ENCODE measurements at regions not wholly inside any gene's neighbourhood (a gene's known extent, or its start where the extent isn't known, plus 50 kb on each side); places are given as distances from the start of the nearest gene placed in this dataset.

DNA sequence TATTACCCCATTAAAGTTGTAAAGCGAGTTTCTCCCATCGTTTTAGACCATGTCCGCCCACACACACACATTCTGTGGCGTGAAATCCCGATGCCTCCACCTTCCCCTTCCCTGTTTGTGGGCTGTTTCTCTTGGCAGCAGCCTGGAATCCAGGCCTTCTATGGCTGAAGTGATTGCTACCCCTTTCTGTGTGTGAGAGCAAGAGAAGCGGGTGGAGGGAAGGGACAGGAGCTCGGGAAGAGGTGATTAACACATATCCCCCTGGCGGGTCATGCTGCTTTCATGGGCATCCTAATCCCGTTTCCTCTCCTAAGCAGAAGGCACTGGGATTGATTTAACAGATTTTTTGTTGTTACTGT, 283.8 kb upstream of the RGMA start:
- WGBS (ENCODE audit: low lambda C conversion rate) = 26% methylated on average over 9 of the region's 9 CpGs
- no peak overlapping the region for H2AFZ ChIP-seq (ENCODE audit: low read depth)
- ChIA-PET POLR2A (no interaction called here), CTCF (no interaction called here)
- H3K9ac ChIP-seq = no peak overlapping the region
- DNase-seq = no peak
- H3K4me3 ChIP-seq (ENCODE audit: low read depth in 2 of 2, low read length in 1 of 2) = no peak overlapping the region
- H3K9me2 ChIP-seq = no peaks in the 10 kb centered on the region
- H3K36me3 ChIP-seq (replicated peaks in 1 of 2; ENCODE audit: control insufficient read depth in 1 of 2, insufficient read depth in 2 of 2, low read length in 1 of 2) = no peaks in the 10 kb centered on the region
- H3K9me3 ChIP-seq = peaks cover 3% of the 10 kb centered on the region; the same call in 1 of the 2 replicates
- H3K4me1 ChIP-seq (ENCODE audit: control insufficient read depth in 1 of 2, insufficient read depth in 2 of 2, low read depth in 1 of 2, low read length in 1 of 2) = no peaks in the 10 kb centered on the region
- TF ChIP-seq, protein P1, sequence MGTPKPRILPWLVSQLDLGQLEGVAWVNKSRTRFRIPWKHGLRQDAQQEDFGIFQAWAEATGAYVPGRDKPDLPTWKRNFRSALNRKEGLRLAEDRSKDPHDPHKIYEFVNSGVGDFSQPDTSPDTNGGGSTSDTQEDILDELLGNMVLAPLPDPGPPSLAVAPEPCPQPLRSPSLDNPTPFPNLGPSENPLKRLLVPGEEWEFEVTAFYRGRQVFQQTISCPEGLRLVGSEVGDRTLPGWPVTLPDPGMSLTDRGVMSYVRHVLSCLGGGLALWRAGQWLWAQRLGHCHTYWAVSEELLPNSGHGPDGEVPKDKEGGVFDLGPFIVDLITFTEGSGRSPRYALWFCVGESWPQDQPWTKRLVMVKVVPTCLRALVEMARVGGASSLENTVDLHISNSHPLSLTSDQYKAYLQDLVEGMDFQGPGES (IDR thresholded peaks at IDR 0.05; ENCODE audit: low read depth, low read length) = no peak
- TF ChIP-seq, protein P2, sequence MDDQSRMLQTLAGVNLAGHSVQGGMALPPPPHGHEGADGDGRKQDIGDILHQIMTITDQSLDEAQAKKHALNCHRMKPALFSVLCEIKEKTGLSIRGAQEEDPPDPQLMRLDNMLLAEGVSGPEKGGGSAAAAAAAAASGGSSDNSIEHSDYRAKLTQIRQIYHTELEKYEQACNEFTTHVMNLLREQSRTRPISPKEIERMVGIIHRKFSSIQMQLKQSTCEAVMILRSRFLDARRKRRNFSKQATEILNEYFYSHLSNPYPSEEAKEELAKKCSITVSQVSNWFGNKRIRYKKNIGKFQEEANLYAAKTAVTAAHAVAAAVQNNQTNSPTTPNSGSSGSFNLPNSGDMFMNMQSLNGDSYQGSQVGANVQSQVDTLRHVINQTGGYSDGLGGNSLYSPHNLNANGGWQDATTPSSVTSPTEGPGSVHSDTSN (IDR thresholded peaks at IDR 0.05) = no peak
- TF ChIP-seq RFX5 (IDR thresholded peaks at IDR 0.05; ENCODE audit: low read length) = no peak
- TF ChIP-seq USF2 (IDR thresholded peaks at IDR 0.05; ENCODE audit: borderline replicate concordance, low read depth, low read length) = no peak
- TF ChIP-seq TCF12 (IDR thresholded peaks at IDR 0.05) = no peak
- no peak for TF ChIP-seq TEAD4 (IDR thresholded peaks at IDR 0.05; ENCODE audit: borderline replicate concordance, insufficient read depth)
- TF ChIP-seq CHD2 (IDR thresholded peaks at IDR 0.05; ENCODE audit: low read length, partially characterized antibody) = no peak
- TF ChIP-seq TAF1 (IDR thresholded peaks at IDR 0.05; ENCODE audit: borderline replicate concordance, low read depth, low read length) = no peak
- TF ChIP-seq RAD21 (IDR thresholded peaks at IDR 0.05; ENCODE audit: low read length) = no peak
- TF ChIP-seq NRF1 (IDR thresholded peaks at IDR 0.05; ENCODE audit: low read depth, low read length) = no peak
- TF ChIP-seq, protein P3, sequence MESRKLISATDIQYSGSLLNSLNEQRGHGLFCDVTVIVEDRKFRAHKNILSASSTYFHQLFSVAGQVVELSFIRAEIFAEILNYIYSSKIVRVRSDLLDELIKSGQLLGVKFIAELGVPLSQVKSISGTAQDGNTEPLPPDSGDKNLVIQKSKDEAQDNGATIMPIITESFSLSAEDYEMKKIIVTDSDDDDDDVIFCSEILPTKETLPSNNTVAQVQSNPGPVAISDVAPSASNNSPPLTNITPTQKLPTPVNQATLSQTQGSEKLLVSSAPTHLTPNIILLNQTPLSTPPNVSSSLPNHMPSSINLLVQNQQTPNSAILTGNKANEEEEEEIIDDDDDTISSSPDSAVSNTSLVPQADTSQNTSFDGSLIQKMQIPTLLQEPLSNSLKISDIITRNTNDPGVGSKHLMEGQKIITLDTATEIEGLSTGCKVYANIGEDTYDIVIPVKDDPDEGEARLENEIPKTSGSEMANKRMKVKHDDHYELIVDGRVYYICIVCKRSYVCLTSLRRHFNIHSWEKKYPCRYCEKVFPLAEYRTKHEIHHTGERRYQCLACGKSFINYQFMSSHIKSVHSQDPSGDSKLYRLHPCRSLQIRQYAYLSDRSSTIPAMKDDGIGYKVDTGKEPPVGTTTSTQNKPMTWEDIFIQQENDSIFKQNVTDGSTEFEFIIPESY (IDR thresholded peaks at IDR 0.05; ENCODE audit: borderline replicate concordance, low read depth) = no peak
- no peak for TF ChIP-seq RCOR1 (IDR thresholded peaks at IDR 0.05; ENCODE audit: low read length)
- no peak for TF ChIP-seq FOXM1 (IDR thresholded peaks at IDR 0.05; ENCODE audit: low read depth)
- no peak for TF ChIP-seq JUND (IDR thresholded peaks at IDR 0.05)
- no peak for TF ChIP-seq REST (IDR thresholded peaks at IDR 0.05; ENCODE audit: low read depth, low read length)
- no peak for TF ChIP-seq GABPA (IDR thresholded peaks at IDR 0.05; ENCODE audit: low read depth)
- no peak for TF ChIP-seq MXI1 (IDR thresholded peaks at IDR 0.05; ENCODE audit: low read depth, low read length)
- TF ChIP-seq NFIC (IDR thresholded peaks at IDR 0.05; ENCODE audit: borderline replicate concordance) = no peak
- no peak for TF ChIP-seq YY1 (IDR thresholded peaks at IDR 0.05; ENCODE audit: low read depth)
- TF ChIP-seq SMC3 (IDR thresholded peaks at IDR 0.05; ENCODE audit: low read depth, low read length) = no peak
- no peaks in the 10 kb centered on the region for H4K20me1 ChIP-seq (ENCODE audit: insufficient read depth)
- no peaks in the 10 kb centered on the region for H3K27me3 ChIP-seq (ENCODE audit: insufficient read depth)
- H3K79me2 ChIP-seq (ENCODE audit: insufficient read depth) = no peaks in the 10 kb centered on the region
- no peak overlapping the region for H3K4me2 ChIP-seq
- no peaks in the 10 kb centered on the region for H3F3A ChIP-seq (replicated peaks; ENCODE audit: insufficient read depth)
- no peak overlapping the region for H3K27ac ChIP-seq (ENCODE audit: low read depth in 2 of 2, low read length in 1 of 2)

Measured in SK-N-SH (cell line).